WERI-Rb-1 (cell line): ENCODE measurements at regions not wholly inside any gene's neighbourhood (a gene's known extent, or its start where the extent isn't known, plus 50 kb on each side); places are given as distances from the start of the nearest gene placed in this dataset.
A peak's percentile ranks its signal among the peaks of the same experiment; 100 is the strongest.

ENCODE experiments used
- DNase-seq: peaks from one replicate; pipeline ENCODE4 v3.0.0-alpha.2; 2020
- H3K27ac ChIP-seq: fragments of 250-450 bp; sonication (Bioruptor Pico); 2 replicates; pipeline ENCODE4 v1.5.1; 2020; ENCODE audit warnings: mild to moderate bottlenecking, moderate library complexity
- H3K27me3 ChIP-seq: fragments of 250-450 bp; sonication (Bioruptor Pico); 2 replicates; pipeline ENCODE4 v1.5.1; 2021; ENCODE audit warnings: mild to moderate bottlenecking, low read depth, moderate library complexity; ENCODE audit not compliant: insufficient read depth, severe bottlenecking
- H3K36me3 ChIP-seq: fragments of 250-450 bp; sonication (Bioruptor Pico); 2 replicates; pipeline ENCODE4 v1.5.1; 2020; ENCODE audit warnings: mild to moderate bottlenecking, moderate library complexity
- H3K4me3 ChIP-seq: 2 replicates; pipeline ENCODE4 v1.5.1; 2011; ENCODE audit warnings: low read depth, mild to moderate bottlenecking, control low read depth, low read length
- H3K9me3 ChIP-seq: fragments of 250-450 bp; sonication (Bioruptor Pico); 2 replicates; pipeline ENCODE4 v1.5.1; 2021; ENCODE audit warnings: mild to moderate bottlenecking, moderate library complexity; ENCODE audit not compliant: severe bottlenecking
- TF ChIP-seq, protein P1 (sequence below): IDR thresholded peaks from 2 replicates; pipeline ENCODE4 v1.5.1; 2011; ENCODE audit warnings: low read depth, mild to moderate bottlenecking, control low read depth, inconsistent platforms, low read length

GRCh38 chr20:43844778-43845614, 69.7 kb upstream of the TOX2 start:
- peaks cover 59% of the 10 kb centered on the region for H3K27me3 ChIP-seq
- TF ChIP-seq, protein P1, sequence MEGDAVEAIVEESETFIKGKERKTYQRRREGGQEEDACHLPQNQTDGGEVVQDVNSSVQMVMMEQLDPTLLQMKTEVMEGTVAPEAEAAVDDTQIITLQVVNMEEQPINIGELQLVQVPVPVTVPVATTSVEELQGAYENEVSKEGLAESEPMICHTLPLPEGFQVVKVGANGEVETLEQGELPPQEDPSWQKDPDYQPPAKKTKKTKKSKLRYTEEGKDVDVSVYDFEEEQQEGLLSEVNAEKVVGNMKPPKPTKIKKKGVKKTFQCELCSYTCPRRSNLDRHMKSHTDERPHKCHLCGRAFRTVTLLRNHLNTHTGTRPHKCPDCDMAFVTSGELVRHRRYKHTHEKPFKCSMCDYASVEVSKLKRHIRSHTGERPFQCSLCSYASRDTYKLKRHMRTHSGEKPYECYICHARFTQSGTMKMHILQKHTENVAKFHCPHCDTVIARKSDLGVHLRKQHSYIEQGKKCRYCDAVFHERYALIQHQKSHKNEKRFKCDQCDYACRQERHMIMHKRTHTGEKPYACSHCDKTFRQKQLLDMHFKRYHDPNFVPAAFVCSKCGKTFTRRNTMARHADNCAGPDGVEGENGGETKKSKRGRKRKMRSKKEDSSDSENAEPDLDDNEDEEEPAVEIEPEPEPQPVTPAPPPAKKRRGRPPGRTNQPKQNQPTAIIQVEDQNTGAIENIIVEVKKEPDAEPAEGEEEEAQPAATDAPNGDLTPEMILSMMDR: no peak
- no peaks in the 10 kb centered on the region for H3K9me3 ChIP-seq
- no peak overlapping the region for H3K27ac ChIP-seq
- DNase-seq: no peak
- no peaks in the 10 kb centered on the region for H3K36me3 ChIP-seq
- H3K4me3 ChIP-seq: no peak overlapping the region

- TF ChIP-seq, protein P1: no peak
- no peak overlapping the region for H3K4me3 ChIP-seq
- no peaks in the 10 kb centered on the region for H3K9me3 ChIP-seq
- no peak overlapping the region for H3K27ac ChIP-seq
- DNase-seq: no peak
- H3K27me3 ChIP-seq: peaks cover 67% of the 10 kb centered on the region
- H3K36me3 ChIP-seq: no peaks in the 10 kb centered on the region
These were observed 70.5 kb upstream of the TOX2 start for GRCh38 chr20:43843965-43844660.

GRCh38 chr20:43843096-43843964, 71.3 kb upstream of the TOX2 start:
- no peaks in the 10 kb centered on the region for H3K9me3 ChIP-seq
- H3K36me3 ChIP-seq: no peaks in the 10 kb centered on the region
- no peak for DNase-seq
- H3K27ac ChIP-seq: no peak overlapping the region
- TF ChIP-seq, protein P1: no peak
- no peak overlapping the region for H3K4me3 ChIP-seq
- peaks cover 66% of the 10 kb centered on the region for H3K27me3 ChIP-seq

DNA sequence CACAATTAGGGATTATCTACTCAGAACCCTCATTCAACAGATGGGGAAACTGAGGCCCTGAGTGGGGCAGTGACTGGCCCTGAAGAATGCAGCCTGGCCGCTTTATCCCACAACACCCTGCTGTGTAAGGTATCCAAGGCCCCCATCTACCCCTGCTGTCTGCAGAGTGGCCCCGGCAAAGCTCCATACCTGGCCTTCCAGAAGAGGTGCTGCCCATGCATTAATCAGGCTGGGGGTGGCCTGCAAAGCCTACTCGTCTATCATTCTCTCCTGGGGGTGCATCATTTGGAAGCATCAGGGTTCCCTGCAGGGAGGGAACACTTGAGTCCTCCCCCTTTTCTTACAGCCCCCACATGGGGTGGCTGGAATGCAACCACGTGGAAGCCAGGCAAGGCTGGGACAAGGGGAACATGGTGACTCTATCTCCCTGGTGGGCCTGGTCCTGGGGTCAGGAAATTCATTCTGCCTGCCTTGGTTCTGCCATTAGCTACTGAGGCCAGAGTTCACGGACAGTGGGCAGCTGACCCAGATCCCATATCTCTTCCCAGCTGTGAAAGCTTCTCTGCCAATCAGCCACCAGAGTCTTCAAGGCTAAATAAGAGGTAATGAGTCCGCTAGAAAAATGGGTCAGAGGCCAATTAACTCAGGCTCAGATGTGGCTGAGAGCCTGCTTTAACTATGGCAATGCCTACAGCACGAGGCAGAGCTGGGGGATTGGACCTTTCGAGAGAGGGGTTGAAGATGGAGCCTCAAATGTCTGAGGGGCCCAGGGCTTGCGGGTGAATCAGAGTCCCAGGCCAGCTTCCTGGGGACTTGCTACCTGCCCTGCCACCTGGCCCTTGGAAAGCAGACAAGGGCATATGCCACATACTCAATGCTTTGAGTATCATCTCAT, 72.3 kb upstream of the TOX2 start:
- DNase-seq: no peak
- Histone ChIP-seq H3K4me3 (no peak overlapping the region), H3K36me3 (no peaks in the 10 kb centered on the region), H3K9me3 (no peaks in the 10 kb centered on the region), H3K27ac (no peak overlapping the region), H3K27me3 (peaks cover 71% of the 10 kb centered on the region)
- TF ChIP-seq, protein P1: no peak

- Histone ChIP-seq H3K27me3 (peaks cover 75% of the 10 kb centered on the region), H3K27ac (no peak overlapping the region), H3K9me3 (no peaks in the 10 kb centered on the region), H3K36me3 (no peaks in the 10 kb centered on the region), H3K4me3 (no peak overlapping the region)
- TF ChIP-seq, protein P1: peak; percentile 39; the same call in 1 of the 2 replicates
- DNase-seq: no peak
These were observed 74.1 kb upstream of the TOX2 start for GRCh38 chr20:43840382-43841070.
